GM12864 (cell line): ENCODE measurements at regions not wholly inside any gene's neighbourhood (a gene's known extent, or its start where the extent isn't known, plus 50 kb on each side); places are given as distances from the start of the nearest gene placed in this dataset.

Source experiments
- DNase-seq: peaks from one replicate; pipeline ENCODE4 v3.0.0-alpha.2; 2011; ENCODE audit warnings: low read depth
- H3K4me3 ChIP-seq: 2 replicates; pipeline ENCODE4 v1.5.1; 2011; ENCODE audit warnings: mild to moderate bottlenecking, low read depth, low read length, control low read depth
- CTCF ChIP-seq: IDR thresholded peaks from 2 replicates; pipeline ENCODE4 v1.5.1; 2011; ENCODE audit warnings: low read depth, mild to moderate bottlenecking, moderate library complexity, low read length, control low read depth, inconsistent platforms; ENCODE audit errors: missing control alignments

- no peak overlapping the region for H3K4me3 ChIP-seq
- DNase-seq = no peak
Observed at GRCh38 chr1:201715801-201716741, 112.9 kb upstream of the IPO9 start.

GRCh38 chr1:201716742-201717135 lies 112.2 kb upstream of the IPO9 start:
- TF ChIP-seq CTCF = no peak
- H3K4me3 ChIP-seq = no peak overlapping the region
- DNase-seq = no peak

More at GRCh38 chr1:201715801-201716741, 112.9 kb upstream of the IPO9 start:
- no peak for TF ChIP-seq CTCF

- no peak for DNase-seq
- TF ChIP-seq CTCF = no peak
- no peak overlapping the region for H3K4me3 ChIP-seq
Observed at GRCh38 chr1:201717286-201717685, 111.7 kb upstream of the IPO9 start.

- no peak for TF ChIP-seq CTCF
- no peak for DNase-seq
Observed at GRCh38 chr1:201718346-201719202, 110.4 kb upstream of the IPO9 start.

GRCh38 chr1:201719812-201720521 lies 109.0 kb upstream of the IPO9 start:
- DNase-seq = no peak
- TF ChIP-seq CTCF = no peak
- no peak overlapping the region for H3K4me3 ChIP-seq

More at GRCh38 chr1:201718346-201719202, 110.4 kb upstream of the IPO9 start:
- H3K4me3 ChIP-seq = no peak overlapping the region

- no peak for DNase-seq
- no peak overlapping the region for H3K4me3 ChIP-seq
- TF ChIP-seq CTCF = no peak
Observed at GRCh38 chr1:201720522-201720844, 108.5 kb upstream of the IPO9 start.
